Muscle of leg (tissue), 3 donors: ENCODE measurements at regions not wholly inside any gene's neighbourhood (a gene's known extent, or its start where the extent isn't known, plus 50 kb on each side); places are given as distances from the start of the nearest gene placed in this dataset.
"Not testable (repeated sequence)": the region's sequence is repeated elsewhere in the genome, so short reads cannot be mapped to it uniquely, and the experiment has no call there.

Experiments used
- DNase-seq: peaks from one replicate; pipeline ENCODE4 v3.0.0; 2013
- H3K27ac ChIP-seq: one replicate; pipeline ENCODE4 v1.5.1; 2013; ENCODE audit warnings: mild to moderate bottlenecking, low read length, control low read depth
- H3K27me3 ChIP-seq: one replicate; pipeline ENCODE4 v1.6.1; 2013; ENCODE audit warnings: low read length; ENCODE audit not compliant: control insufficient read depth, insufficient read depth
- H3K36me3 ChIP-seq: one replicate; pipeline ENCODE4 v1.6.1; 2013; ENCODE audit warnings: low read length; ENCODE audit not compliant: control insufficient read depth, insufficient read depth
- H3K4me1 ChIP-seq: one replicate; pipeline ENCODE4 v1.6.1; 2013; ENCODE audit warnings: low read length; ENCODE audit not compliant: control insufficient read depth, insufficient read depth
- H3K4me3 ChIP-seq: one replicate; pipeline ENCODE4 v1.5.1; 2013; ENCODE audit warnings: low read length, control low read depth
- H3K9me3 ChIP-seq: replicated peaks from 2 replicates; pipeline ENCODE4 v1.6.1; 2013; ENCODE audit warnings: low read depth, low read length; ENCODE audit not compliant: control insufficient read depth
- WGBS: methylation state at CpG from one replicate; pipeline ENCODE4 v1.1.5; 2013; ENCODE audit warnings: missing lambda C conversion rate; ENCODE audit not compliant: insufficient coverage; 5-methylcytosine and 5-hydroxymethylcytosine counted together

GRCh38 chr2:91508816-91509215 lies 2817.3 kb downstream of the RPIA start:
- H3K4me1 ChIP-seq, H3K9me3 ChIP-seq, H3K27ac ChIP-seq, H3K36me3 ChIP-seq, H3K4me3 ChIP-seq, H3K27me3 ChIP-seq, DNase-seq: not testable (repeated sequence)
- no CpG with 5 or more reads among the region's 4 CpGs for WGBS

GRCh38 chr2:91509276-91509675 lies 2817.8 kb downstream of the RPIA start:
- not testable (repeated sequence) for H3K4me3 ChIP-seq, H3K4me1 ChIP-seq, H3K27ac ChIP-seq, H3K27me3 ChIP-seq, H3K36me3 ChIP-seq, DNase-seq, H3K9me3 ChIP-seq
- WGBS: 44% methylated on average over 2 of the region's 4 CpGs

- DNase-seq, H3K36me3 ChIP-seq, H3K27ac ChIP-seq, H3K9me3 ChIP-seq, H3K27me3 ChIP-seq, H3K4me1 ChIP-seq, H3K4me3 ChIP-seq: not testable (repeated sequence)
- WGBS: no CpG with 5 or more reads among the region's 2 CpGs
These were observed 2819.7 kb downstream of the RPIA start for GRCh38 chr2:91511166-91511565.

- not testable (repeated sequence) for DNase-seq, H3K4me1 ChIP-seq, H3K4me3 ChIP-seq, H3K9me3 ChIP-seq, H3K27me3 ChIP-seq, H3K36me3 ChIP-seq, H3K27ac ChIP-seq
- no CpG with 5 or more reads among the region's 3 CpGs for WGBS
These were observed 2824.5 kb downstream of the RPIA start for GRCh38 chr2:91515966-91516365.

- not testable (repeated sequence) for H3K27me3 ChIP-seq, H3K36me3 ChIP-seq, DNase-seq, H3K4me1 ChIP-seq, H3K27ac ChIP-seq, H3K9me3 ChIP-seq, H3K4me3 ChIP-seq
- 80% methylated on average over 2 of the region's 6 CpGs for WGBS
These were observed 2825.2 kb downstream of the RPIA start for GRCh38 chr2:91516669-91517068.

GRCh38 chr2:91517846-91518245 lies 2826.4 kb downstream of the RPIA start:
- not testable (repeated sequence) for H3K4me1 ChIP-seq, H3K4me3 ChIP-seq, H3K36me3 ChIP-seq, H3K9me3 ChIP-seq, H3K27me3 ChIP-seq, DNase-seq, H3K27ac ChIP-seq
- 100% methylated on average over 1 of the region's 1 CpG for WGBS

GRCh38 chr2:91518361-91518981 lies 2827.0 kb downstream of the RPIA start:
- H3K27ac ChIP-seq, H3K4me3 ChIP-seq, H3K36me3 ChIP-seq, H3K27me3 ChIP-seq, DNase-seq, H3K9me3 ChIP-seq, H3K4me1 ChIP-seq: not testable (repeated sequence)
- WGBS: 87% methylated on average over 3 of the region's 5 CpGs

GRCh38 chr2:91519359-91519758 lies 2827.9 kb downstream of the RPIA start:
- not testable (repeated sequence) for H3K27ac ChIP-seq, H3K4me1 ChIP-seq, H3K4me3 ChIP-seq, H3K9me3 ChIP-seq, H3K27me3 ChIP-seq, DNase-seq, H3K36me3 ChIP-seq
- WGBS: no CpG with 5 or more reads among the region's 3 CpGs

- H3K27me3 ChIP-seq, H3K36me3 ChIP-seq, H3K4me1 ChIP-seq, H3K9me3 ChIP-seq, H3K27ac ChIP-seq, DNase-seq, H3K4me3 ChIP-seq: not testable (repeated sequence)
- no CpG with 5 or more reads among the region's 5 CpGs for WGBS
These were observed 2828.4 kb downstream of the RPIA start for GRCh38 chr2:91519914-91520313.

- no CpG with 5 or more reads among the region's 3 CpGs for WGBS
- DNase-seq, H3K36me3 ChIP-seq, H3K4me3 ChIP-seq, H3K9me3 ChIP-seq, H3K4me1 ChIP-seq, H3K27ac ChIP-seq, H3K27me3 ChIP-seq: not testable (repeated sequence)
These were observed 2829.1 kb downstream of the RPIA start for GRCh38 chr2:91520523-91520922.

GRCh38 chr2:91520972-91521535 lies 2829.6 kb downstream of the RPIA start:
- not testable (repeated sequence) for H3K4me3 ChIP-seq, H3K4me1 ChIP-seq, H3K27me3 ChIP-seq, H3K27ac ChIP-seq, DNase-seq, H3K36me3 ChIP-seq, H3K9me3 ChIP-seq
- no CpG with 5 or more reads among the region's 7 CpGs for WGBS
